Astrocyte (in vitro differentiated cells and primary cell): ENCODE measurements at regions not wholly inside any gene's neighbourhood (a gene's known extent, or its start where the extent isn't known, plus 50 kb on each side); places are given as distances from the start of the nearest gene placed in this dataset.

Source experiments
- DNase-seq: peaks from one replicate; pipeline ENCODE4 v3.0.0-alpha.2; 2010; ENCODE audit warnings: low read depth
- FAIRE-seq: peaks from 2 replicates; lab custom pipeline; 2011; peaks lifted over from hg19 to GRCh38; lab: Jason Lieb, UNC
- H2AFZ ChIP-seq: 2 replicates; pipeline ENCODE4 v1.6.0; 2012; ENCODE audit warnings: low read depth, low read length, inconsistent platforms
- H3K27ac ChIP-seq: 2 replicates; pipeline ENCODE4 v1.5.1; 2011; ENCODE audit warnings: low read depth, low read length, inconsistent platforms
- H3K27me3 ChIP-seq: 2 replicates; pipeline ENCODE4 v1.6.0; 2011; ENCODE audit warnings: low read length, inconsistent platforms; ENCODE audit not compliant: insufficient read depth
- H3K36me3 ChIP-seq: 2 replicates; pipeline ENCODE4 v1.5.1; 2011; ENCODE audit warnings: low read length, inconsistent platforms; ENCODE audit not compliant: insufficient read depth
- H3K4me1 ChIP-seq: 2 replicates; pipeline ENCODE4 v1.5.1; 2011; ENCODE audit warnings: low read length, inconsistent platforms; ENCODE audit not compliant: insufficient read depth
- H3K4me2 ChIP-seq: 2 replicates; pipeline ENCODE4 v1.6.0; 2012; ENCODE audit warnings: low read length, inconsistent platforms
- H3K4me3 ChIP-seq: 2 replicates; pipeline ENCODE4 v1.5.1; 2011; ENCODE audit warnings: low read depth, mild to moderate bottlenecking, low read length, inconsistent platforms; ENCODE audit not compliant: insufficient read depth
- H3K79me2 ChIP-seq: 2 replicates; pipeline ENCODE4 v1.6.0; 2012; ENCODE audit warnings: mild to moderate bottlenecking, low read length, inconsistent platforms; ENCODE audit not compliant: insufficient read depth
- H3K9ac ChIP-seq: 2 replicates; pipeline ENCODE4 v1.6.0; 2012; ENCODE audit warnings: mild to moderate bottlenecking, low read length, inconsistent platforms
- H3K9me3 ChIP-seq: 2 replicates; pipeline ENCODE4 v1.5.1; 2012; ENCODE audit warnings: low read depth, mild to moderate bottlenecking, low read length, inconsistent platforms; ENCODE audit not compliant: insufficient read depth
- H4K20me1 ChIP-seq: 2 replicates; pipeline ENCODE4 v1.6.0; 2012; ENCODE audit warnings: low read length, inconsistent platforms; ENCODE audit not compliant: insufficient read depth
- H3K27ac Mint-ChIP-seq: one replicate; pipeline ENCODE4 v1.8.0; 2021; ENCODE audit warnings: mild to moderate bottlenecking, mixed read lengths; ENCODE audit not compliant: unreplicated experiment
- H3K27me3 Mint-ChIP-seq: one replicate; pipeline ENCODE4 v1.8.0; 2021; ENCODE audit warnings: low read depth, mixed read lengths; ENCODE audit not compliant: unreplicated experiment
- H3K36me3 Mint-ChIP-seq: one replicate; pipeline ENCODE4 v1.8.0; 2021; ENCODE audit warnings: low read depth, mixed read lengths; ENCODE audit not compliant: unreplicated experiment
- H3K4me1 Mint-ChIP-seq: one replicate; pipeline ENCODE4 v1.8.0; 2021; ENCODE audit warnings: low read depth, mixed read lengths; ENCODE audit not compliant: unreplicated experiment
- H3K4me3 Mint-ChIP-seq: one replicate; pipeline ENCODE4 v1.8.0; 2021; ENCODE audit warnings: mild to moderate bottlenecking, moderate library complexity, mixed read lengths; ENCODE audit not compliant: unreplicated experiment
- H3K9me3 Mint-ChIP-seq: one replicate; pipeline ENCODE4 v1.8.0; 2021; ENCODE audit warnings: mild to moderate bottlenecking, mixed read lengths; ENCODE audit not compliant: unreplicated experiment
- CTCF ChIP-seq: IDR thresholded peaks from 2 replicates; pipeline ENCODE4 v1.5.1; 2011; ENCODE audit warnings: low read depth, mild to moderate bottlenecking, inconsistent platforms, low read length, moderate library complexity; ENCODE audit not compliant: insufficient read depth
- EZH2 ChIP-seq: IDR thresholded peaks from 2 replicates; pipeline ENCODE4 v1.6.1; 2012; ENCODE audit warnings: mild to moderate bottlenecking, low read length, inconsistent platforms; ENCODE audit not compliant: insufficient read depth

GRCh38 chr5:91687430-91687829, 304.3 kb upstream of the ARRDC3 start:
- no peak overlapping the region for H2AFZ ChIP-seq
- no peaks in the 10 kb centered on the region for H3K36me3 ChIP-seq
- no peaks in the 10 kb centered on the region for H3K79me2 ChIP-seq
- no peaks in the 10 kb centered on the region for H3K9me3 ChIP-seq
- no peaks in the 10 kb centered on the region for H3K9me3 Mint-ChIP-seq
- H3K4me2 ChIP-seq: no peak overlapping the region
- H3K4me1 Mint-ChIP-seq: peaks cover 5% of the 10 kb centered on the region
- H3K4me3 Mint-ChIP-seq: no peak overlapping the region
- H3K9ac ChIP-seq: no peak overlapping the region
- H3K36me3 Mint-ChIP-seq: no peaks in the 10 kb centered on the region
- H3K4me3 ChIP-seq: no peak overlapping the region
- no peaks in the 10 kb centered on the region for H3K27me3 ChIP-seq
- DNase-seq: no peak
- TF ChIP-seq CTCF (no peak), EZH2 (no peak)
- no peaks in the 10 kb centered on the region for H4K20me1 ChIP-seq
- no peak overlapping the region for H3K27ac ChIP-seq
- H3K27ac Mint-ChIP-seq: no peak overlapping the region
- no peaks in the 10 kb centered on the region for H3K4me1 ChIP-seq
- H3K27me3 Mint-ChIP-seq: no peaks in the 10 kb centered on the region
- no peak for FAIRE-seq

DNA sequence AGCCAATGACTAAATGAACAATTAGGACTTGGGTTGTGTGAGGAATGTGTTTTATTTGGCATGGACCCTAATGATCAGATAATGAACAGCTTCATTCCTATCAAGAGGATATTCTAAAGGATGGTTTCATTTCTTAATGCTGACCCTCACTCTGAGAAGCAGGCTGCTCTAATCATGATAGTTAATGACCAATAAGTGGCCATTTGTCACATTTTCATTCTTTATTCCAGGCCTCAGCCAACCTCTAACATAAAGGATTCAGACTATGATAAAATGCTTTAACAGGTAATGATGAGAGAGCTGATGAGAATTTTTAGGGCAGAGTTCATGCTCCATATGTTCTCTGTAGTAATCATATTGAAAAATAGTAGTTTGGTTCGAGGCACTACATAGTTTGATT, 301.5 kb upstream of the ARRDC3 start:
- H4K20me1 ChIP-seq: no peaks in the 10 kb centered on the region
- no peak overlapping the region for H3K27ac ChIP-seq
- no peaks in the 10 kb centered on the region for H3K9me3 Mint-ChIP-seq
- H3K27me3 Mint-ChIP-seq: no peaks in the 10 kb centered on the region
- no peaks in the 10 kb centered on the region for H3K27me3 ChIP-seq
- H3K9me3 ChIP-seq: no peaks in the 10 kb centered on the region
- FAIRE-seq (no peak), DNase-seq (no peak)
- no peaks in the 10 kb centered on the region for H3K4me1 ChIP-seq
- H3K9ac ChIP-seq: no peak overlapping the region
- no peak overlapping the region for H3K4me3 ChIP-seq
- no peaks in the 10 kb centered on the region for H3K79me2 ChIP-seq
- H3K36me3 ChIP-seq: no peaks in the 10 kb centered on the region
- no peak for TF ChIP-seq EZH2
- no peak for TF ChIP-seq CTCF
- H2AFZ ChIP-seq: no peak overlapping the region
- no peak overlapping the region for H3K4me3 Mint-ChIP-seq
- peaks cover 5% of the 10 kb centered on the region for H3K4me1 Mint-ChIP-seq
- no peaks in the 10 kb centered on the region for H3K36me3 Mint-ChIP-seq
- H3K27ac Mint-ChIP-seq: no peak overlapping the region
- H3K4me2 ChIP-seq: no peak overlapping the region

GRCh38 chr5:91670563-91670962, 287.4 kb upstream of the ARRDC3 start:
- Histone ChIP-seq H3K4me1 (no peaks in the 10 kb centered on the region), H3K27me3 (no peaks in the 10 kb centered on the region), H3K27ac (no peak overlapping the region), H3K79me2 (no peaks in the 10 kb centered on the region), H3K4me3 (no peak overlapping the region), H2AFZ (no peak overlapping the region), H4K20me1 (no peaks in the 10 kb centered on the region), H3K9me3 (no peaks in the 10 kb centered on the region), H3K36me3 (no peaks in the 10 kb centered on the region), H3K4me2 (no peak overlapping the region), H3K9ac (no peak overlapping the region)
- H3K27ac Mint-ChIP-seq: no peak overlapping the region
- no peaks in the 10 kb centered on the region for H3K36me3 Mint-ChIP-seq
- FAIRE-seq (no peak), DNase-seq (no peak)
- no peak overlapping the region for H3K4me3 Mint-ChIP-seq
- H3K4me1 Mint-ChIP-seq: no peaks in the 10 kb centered on the region
- H3K9me3 Mint-ChIP-seq: no peaks in the 10 kb centered on the region
- TF ChIP-seq CTCF: no peak
- no peaks in the 10 kb centered on the region for H3K27me3 Mint-ChIP-seq
